ENCODE measurements at regions not wholly inside any gene's neighbourhood (a gene's known extent, or its start where the extent isn't known, plus 50 kb on each side); places are given as distances from the start of the nearest gene placed in this dataset.

DNA sequence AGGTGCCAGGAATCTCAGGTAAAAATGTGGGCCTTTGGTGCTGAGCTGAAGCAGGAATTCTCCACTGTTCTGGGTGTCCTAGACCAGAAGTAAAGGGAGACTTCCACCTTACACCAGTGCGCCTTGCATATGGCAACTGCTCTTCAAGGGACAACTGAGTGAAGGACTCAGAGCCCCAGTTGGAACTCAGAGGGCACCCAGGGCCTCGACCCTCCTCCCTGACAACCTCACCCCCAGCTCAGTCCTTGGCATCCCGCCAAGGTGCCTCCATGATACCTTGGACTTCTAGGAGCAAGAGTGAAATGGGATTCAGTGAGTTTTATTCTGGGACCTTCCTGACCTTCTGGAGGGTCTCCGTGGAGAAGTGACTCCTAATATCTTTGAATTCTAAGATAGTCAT is 140.3 kb downstream of the GPCPD1 start:
- no peaks in the 10 kb centered on the region for H3K4me1 ChIP-seq (ENCODE audit: control insufficient read depth in 2 of 2, insufficient read depth in 2 of 2, low read length in 2 of 2)
- TF ChIP-seq, protein P1, sequence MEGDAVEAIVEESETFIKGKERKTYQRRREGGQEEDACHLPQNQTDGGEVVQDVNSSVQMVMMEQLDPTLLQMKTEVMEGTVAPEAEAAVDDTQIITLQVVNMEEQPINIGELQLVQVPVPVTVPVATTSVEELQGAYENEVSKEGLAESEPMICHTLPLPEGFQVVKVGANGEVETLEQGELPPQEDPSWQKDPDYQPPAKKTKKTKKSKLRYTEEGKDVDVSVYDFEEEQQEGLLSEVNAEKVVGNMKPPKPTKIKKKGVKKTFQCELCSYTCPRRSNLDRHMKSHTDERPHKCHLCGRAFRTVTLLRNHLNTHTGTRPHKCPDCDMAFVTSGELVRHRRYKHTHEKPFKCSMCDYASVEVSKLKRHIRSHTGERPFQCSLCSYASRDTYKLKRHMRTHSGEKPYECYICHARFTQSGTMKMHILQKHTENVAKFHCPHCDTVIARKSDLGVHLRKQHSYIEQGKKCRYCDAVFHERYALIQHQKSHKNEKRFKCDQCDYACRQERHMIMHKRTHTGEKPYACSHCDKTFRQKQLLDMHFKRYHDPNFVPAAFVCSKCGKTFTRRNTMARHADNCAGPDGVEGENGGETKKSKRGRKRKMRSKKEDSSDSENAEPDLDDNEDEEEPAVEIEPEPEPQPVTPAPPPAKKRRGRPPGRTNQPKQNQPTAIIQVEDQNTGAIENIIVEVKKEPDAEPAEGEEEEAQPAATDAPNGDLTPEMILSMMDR (IDR thresholded peaks at IDR 0.05), result no peak
- no peak for TF ChIP-seq EZH2 (IDR thresholded peaks at IDR 0.05; ENCODE audit: borderline replicate concordance, insufficient read depth, low read depth, low read length, poor library complexity, severe bottlenecking)
- no peaks in the 10 kb centered on the region for H3K9me3 Mint-ChIP-seq (ENCODE audit: insufficient read depth)
- peaks cover 0 to 20% (median 0%) of the 10 kb centered on the region in 4 experiments for H3K27me3 ChIP-seq (replicated peaks in 1 of 4; ENCODE audit: control extremely low read depth in 1 of 4, control insufficient read depth in 3 of 4, insufficient read depth in 4 of 4, low read length in 3 of 4)
- no peak overlapping the region for H2AFZ ChIP-seq (ENCODE audit: insufficient read depth, low read depth, low read length, poor library complexity, severe bottlenecking)
- H3K9ac ChIP-seq (ENCODE audit: low read length), result no peak overlapping the region
- ATAC-seq (ENCODE audit: low read depth) (no peak), DNase-seq (no peak)
- H3K9me3 ChIP-seq (ENCODE audit: control extremely low read depth in 1 of 3, control insufficient read depth in 2 of 3, insufficient read depth in 1 of 3, low read length in 2 of 3), result no peaks in the 10 kb centered on the region
- H3K4me1 Mint-ChIP-seq, result no peaks in the 10 kb centered on the region
- no peaks in the 10 kb centered on the region for H3K79me2 ChIP-seq (ENCODE audit: control insufficient read depth, insufficient read depth, low read length)
- H4K20me1 ChIP-seq (ENCODE audit: control insufficient read depth, insufficient read depth, low read length, poor library complexity, severe bottlenecking), result no peaks in the 10 kb centered on the region
- no peak overlapping the region for H3K27ac Mint-ChIP-seq
- no peak overlapping the region for H3K4me3 ChIP-seq (ENCODE audit: control extremely low read depth in 1 of 5, extremely low read depth in 1 of 5, insufficient read depth in 1 of 5, low read depth in 2 of 5, low read length in 4 of 5)
- no peak overlapping the region for H3K27ac ChIP-seq (ENCODE audit: low read length in 2 of 2)
- ChIA-PET POLR2A (no interaction called here), CTCF (no interaction called here)
- WGBS (ENCODE audit: insufficient coverage), result 80% methylated on average over 1 of the region's 4 CpGs
- intact Hi-C loops (cut with micrococcal nuclease), result no loop called here
- H3K4me2 ChIP-seq (replicated peaks; ENCODE audit: low read depth, low read length, poor library complexity, severe bottlenecking), result no peak overlapping the region
- peaks cover 21% of the 10 kb centered on the region for H3K27me3 Mint-ChIP-seq
- no peaks in the 10 kb centered on the region for H3K36me3 ChIP-seq (replicated peaks in 1 of 2; ENCODE audit: control extremely low read depth in 1 of 2, control insufficient read depth in 1 of 2, extremely low read depth in 1 of 2, insufficient read depth in 2 of 2, low read length in 1 of 2)
- H3K4me3 Mint-ChIP-seq, result no peak overlapping the region

DNA sequence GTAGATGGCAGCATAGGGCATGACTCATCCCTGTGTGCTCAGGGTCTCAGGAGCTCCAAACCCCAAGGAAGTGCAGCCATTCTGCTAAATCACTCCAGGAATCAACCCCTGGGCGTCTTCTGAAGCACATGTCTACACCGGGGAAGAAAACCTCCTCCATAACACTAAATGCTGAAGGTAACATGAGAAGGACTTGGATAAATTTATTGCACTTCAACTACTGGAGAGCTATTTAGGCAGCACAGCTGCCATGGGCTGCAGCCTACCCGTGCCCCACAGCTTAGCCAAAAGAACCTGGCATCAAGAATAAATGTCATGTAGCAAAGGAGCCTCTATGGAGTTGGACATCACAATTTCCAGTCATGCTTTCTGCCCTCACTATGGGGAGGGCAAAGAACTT is 141.7 kb downstream of the GPCPD1 start:
- intact Hi-C loops (cut with micrococcal nuclease), result no loop called here
- no peaks in the 10 kb centered on the region for H3K79me2 ChIP-seq (ENCODE audit: control insufficient read depth, insufficient read depth, low read length)
- no peak overlapping the region for H2AFZ ChIP-seq (ENCODE audit: insufficient read depth, low read depth, low read length, poor library complexity, severe bottlenecking)
- Mint-ChIP-seq H3K4me1 (no peaks in the 10 kb centered on the region), H3K4me3 (no peak overlapping the region), H3K27ac (no peak overlapping the region), H3K27me3 (peaks cover 22% of the 10 kb centered on the region), H3K9me3 (ENCODE audit: insufficient read depth) (no peaks in the 10 kb centered on the region)
- H3K4me1 ChIP-seq (ENCODE audit: control insufficient read depth in 2 of 2, insufficient read depth in 2 of 2, low read length in 2 of 2), result no peaks in the 10 kb centered on the region
- ChIA-PET CTCF (no interaction called here), POLR2A (no interaction called here)
- H4K20me1 ChIP-seq (ENCODE audit: control insufficient read depth, insufficient read depth, low read length, poor library complexity, severe bottlenecking), result no peaks in the 10 kb centered on the region
- peaks cover 0 to 11% (median 0%) of the 10 kb centered on the region in 3 donors for H3K9me3 ChIP-seq (ENCODE audit: control extremely low read depth in 1 of 3, control insufficient read depth in 2 of 3, insufficient read depth in 1 of 3, low read length in 2 of 3)
- no peak overlapping the region for H3K27ac ChIP-seq (ENCODE audit: low read length in 2 of 2)
- no peaks in the 10 kb centered on the region for H3K36me3 ChIP-seq (replicated peaks in 1 of 2; ENCODE audit: control extremely low read depth in 1 of 2, control insufficient read depth in 1 of 2, extremely low read depth in 1 of 2, insufficient read depth in 2 of 2, low read length in 1 of 2)
- no peak overlapping the region for H3K4me2 ChIP-seq (replicated peaks; ENCODE audit: low read depth, low read length, poor library complexity, severe bottlenecking)
- H3K27me3 ChIP-seq (replicated peaks in 1 of 4; ENCODE audit: control extremely low read depth in 1 of 4, control insufficient read depth in 3 of 4, insufficient read depth in 4 of 4, low read length in 3 of 4), result peaks cover 0 to 24% (median 0%) of the 10 kb centered on the region in 4 experiments
- no peak overlapping the region for H3K9ac ChIP-seq (ENCODE audit: low read length)
- DNase-seq, result no peak
- WGBS (ENCODE audit: insufficient coverage), result 63% methylated on average over 1 of the region's 3 CpGs
- no peak for ATAC-seq (ENCODE audit: low read depth)
- TF ChIP-seq, protein P1 (IDR thresholded peaks at IDR 0.05), result no peak
- TF ChIP-seq EZH2 (IDR thresholded peaks at IDR 0.05; ENCODE audit: borderline replicate concordance, insufficient read depth, low read depth, low read length, poor library complexity, severe bottlenecking), result no peak
- H3K4me3 ChIP-seq (ENCODE audit: control extremely low read depth in 1 of 5, extremely low read depth in 1 of 5, insufficient read depth in 1 of 5, low read depth in 2 of 5, low read length in 4 of 5), result no peak overlapping the region
